Right cardiac atrium (tissue), 5 donors: ENCODE measurements at regions not wholly inside any gene's neighbourhood (a gene's known extent, or its start where the extent isn't known, plus 50 kb on each side); places are given as distances from the start of the nearest gene placed in this dataset.
"Not testable (repeated sequence)": the region's sequence is repeated elsewhere in the genome, so short reads cannot be mapped to it uniquely, and the experiment has no call there.

ENCODE experiments used
- ATAC-seq, 2 donors: fragments of 200-7000 bp; cut with Tn5 transposase; one replicate each; pipeline versions ENCODE4 v1.8.0 to v1.9.1; 2020; ENCODE audit warnings: moderate library complexity in 2 of 2, mild to moderate bottlenecking in 1 of 2
- DNase-seq, 3 donors: peaks; one replicate each; pipeline ENCODE4 v3.0.0-alpha.2; 2020
- H3K27ac ChIP-seq: one replicate; pipeline ENCODE4 v1.5.1; 2013; ENCODE audit warnings: mild to moderate bottlenecking, low read length, control low read depth, moderate library complexity
- H3K27me3 ChIP-seq: one replicate; pipeline ENCODE4 v1.6.1; 2013; ENCODE audit not compliant: control insufficient read depth, insufficient read depth
- H3K4me1 ChIP-seq: one replicate; pipeline ENCODE4 v1.6.1; 2013; ENCODE audit warnings: low read length; ENCODE audit not compliant: control insufficient read depth, insufficient read depth
- H3K4me3 ChIP-seq: one replicate; pipeline ENCODE4 v1.5.1; 2013; ENCODE audit warnings: low read length, control low read depth
- H3K9me3 ChIP-seq: one replicate; pipeline ENCODE4 v1.6.1; 2013; ENCODE audit warnings: low read length; ENCODE audit not compliant: control insufficient read depth
- WGBS: extraction: QIAGEN DNeasy Blood & Tissue Kit; methylation state at CpG from one replicate; pipeline ENCODE4 v1.1.7; 2013; 5-methylcytosine and 5-hydroxymethylcytosine counted together
- intact Hi-C, 4 donors: fragments of 100-400 bp; cut with DNase I; formaldehyde crosslinking; loops; one replicate each; pipeline versions ENCODE4 v1.11.0 to v1.14.0; 2022 to 2023
- donor health status: healthy with polysubstance abuse.
- donor health status: DM: no; HTN: yes; CAD: no.
- donor health status: DM: no; HTN: no; CAD: no.
- donor health status: DM: no; HTN: yes; CAD: no; lungs with severe emphysema.
- donor health status: DM: yes; HTN: yes; CAD: no.

DNA sequence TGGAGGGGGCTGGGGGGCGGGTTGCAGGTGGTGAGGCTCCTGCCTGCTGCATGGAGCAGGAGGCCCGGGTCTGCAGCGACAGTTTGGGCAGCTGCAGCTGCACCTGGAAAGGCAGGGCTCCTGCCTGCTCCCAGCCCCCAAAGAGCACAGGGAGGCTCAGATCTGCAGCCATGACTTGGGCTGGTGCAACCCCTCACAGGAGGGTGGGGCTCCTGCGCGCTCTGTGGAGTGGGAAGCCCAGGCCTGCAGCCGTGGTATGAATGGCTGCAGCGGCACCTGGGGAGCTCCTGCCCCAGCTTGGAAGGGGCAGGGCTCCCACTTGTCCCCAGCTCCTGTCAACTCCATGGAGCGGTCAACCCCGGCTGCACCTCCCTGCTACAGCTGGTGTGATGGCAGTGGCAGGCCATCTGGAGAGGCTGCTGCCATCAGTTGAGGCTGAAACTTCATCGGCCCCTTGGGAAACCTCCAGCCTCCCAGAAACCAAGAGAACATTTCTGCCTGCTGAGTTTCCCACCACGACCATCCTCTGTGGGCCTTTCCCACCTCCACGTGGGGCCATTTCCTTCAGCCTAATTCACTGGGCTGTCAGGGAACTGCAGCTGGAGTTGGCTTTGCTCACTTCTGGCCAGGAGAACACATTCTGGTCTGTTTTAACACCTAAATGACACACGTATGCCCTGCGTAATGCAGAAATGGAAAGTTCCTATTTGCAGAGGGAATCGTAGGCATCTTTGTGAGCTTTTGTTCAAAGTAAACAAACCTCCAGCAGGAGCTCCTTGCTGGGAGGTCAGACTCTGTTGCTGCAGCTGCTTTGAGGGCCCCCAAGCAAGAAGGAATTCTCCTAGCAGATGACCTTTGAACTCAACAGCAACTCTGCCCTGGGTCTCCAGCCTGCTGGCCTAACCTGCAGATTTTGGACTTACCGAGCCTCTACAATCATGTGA, 429.0 kb downstream of the PREX1 start:
- intact Hi-C loops = no loop called here
- H3K9me3 ChIP-seq = no peaks in the 10 kb centered on the region
- no peak for ATAC-seq
- no peaks in the 10 kb centered on the region for H3K27me3 ChIP-seq
- no peaks in the 10 kb centered on the region for H3K4me1 ChIP-seq
- H3K4me3 ChIP-seq = no peak overlapping the region
- 80% methylated on average over 16 of the region's 16 CpGs for WGBS
- no peak for DNase-seq
- H3K27ac ChIP-seq = no peak overlapping the region

DNA sequence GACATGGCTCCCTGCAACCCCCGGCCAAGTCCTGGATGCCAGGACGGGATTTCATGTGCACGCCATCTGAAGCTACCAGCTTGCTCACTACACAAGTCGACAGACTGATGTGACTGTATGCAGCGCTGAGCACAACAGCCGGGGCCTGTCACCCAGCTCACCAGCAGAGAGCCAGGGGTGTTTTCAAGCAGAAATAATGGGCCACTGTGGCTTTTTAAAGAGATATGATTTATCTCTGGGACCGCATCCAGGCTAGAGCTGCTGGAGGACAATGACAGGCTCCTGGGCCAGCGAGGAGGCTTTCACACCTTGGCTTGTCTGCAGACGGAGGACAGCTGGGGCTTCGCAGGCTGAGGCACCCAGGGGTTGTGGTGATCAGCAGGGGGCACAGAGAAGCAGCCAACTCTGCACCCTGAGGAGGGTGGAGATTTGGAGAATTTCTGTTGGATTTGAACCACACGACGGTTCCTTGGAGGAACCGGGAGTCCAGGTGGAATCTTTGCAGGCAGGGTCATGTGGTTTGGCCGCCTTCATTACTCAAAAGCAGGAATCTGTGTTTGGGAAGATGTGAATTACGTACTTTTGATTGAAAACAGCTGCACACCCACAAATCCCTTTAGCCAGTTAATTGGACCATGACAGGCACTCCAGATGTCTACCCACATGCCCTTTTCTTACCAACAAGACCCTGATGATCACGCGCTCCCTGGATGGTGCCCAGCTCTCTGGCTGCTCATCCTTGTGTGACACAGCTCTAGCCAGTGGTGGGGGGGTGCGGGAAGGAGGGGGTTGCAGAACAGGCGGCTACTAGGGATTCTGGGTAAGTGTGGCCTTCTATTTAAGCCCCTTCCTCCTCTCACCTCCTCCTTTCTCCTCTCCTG, 430.6 kb downstream of the PREX1 start:
- H3K4me1 ChIP-seq, H3K27me3 ChIP-seq, H3K27ac ChIP-seq, H3K4me3 ChIP-seq, intact Hi-C loops, H3K9me3 ChIP-seq: not testable (repeated sequence)
- ATAC-seq (peak; percentile 53 to 62), DNase-seq (peak in 2 of 3 donors; percentile 69 to 70)
- 41% methylated on average over 19 of the region's 19 CpGs for WGBS

DNA sequence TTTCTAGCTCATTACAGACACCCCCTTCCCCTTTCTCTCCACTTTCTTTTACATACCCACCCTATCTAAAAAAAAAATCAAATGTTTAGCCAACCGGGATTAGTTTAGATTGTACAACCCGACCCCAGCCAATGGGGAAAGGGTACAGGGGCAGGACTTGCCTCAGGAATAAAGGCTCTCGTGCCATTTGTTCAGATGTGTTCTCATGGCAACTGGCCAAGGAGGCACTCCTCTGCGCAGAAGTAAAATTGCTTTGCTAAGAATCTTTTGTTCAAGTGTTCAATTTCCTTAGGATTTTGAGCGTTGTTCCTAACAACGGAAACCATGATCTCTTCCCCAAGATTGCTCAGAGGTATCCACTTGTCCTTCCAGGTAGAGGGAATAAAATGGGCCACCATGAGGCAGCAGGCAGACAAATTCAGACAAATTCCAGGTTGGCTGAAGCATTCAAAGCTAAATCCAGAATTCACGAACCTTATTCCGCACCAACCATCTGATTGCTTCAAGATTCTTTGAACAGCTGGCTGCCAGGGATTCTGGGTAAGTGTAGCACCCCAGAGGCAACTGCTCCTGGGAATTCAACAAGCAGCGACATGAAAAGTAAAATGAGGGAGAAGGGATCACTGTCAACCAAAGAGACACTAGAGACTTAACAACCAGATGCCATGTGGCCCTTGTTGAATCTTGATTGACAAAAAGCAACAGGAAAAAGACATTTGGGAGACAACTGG, 431.8 kb downstream of the PREX1 start:
- Histone ChIP-seq H3K9me3 (no peaks in the 10 kb centered on the region), H3K27me3 (no peaks in the 10 kb centered on the region), H3K4me3 (no peak overlapping the region), H3K27ac (no peak overlapping the region), H3K4me1 (no peaks in the 10 kb centered on the region)
- intact Hi-C loops = no loop called here
- ATAC-seq (no peak), DNase-seq (no peak)
- WGBS = 69% methylated on average over 9 of the region's 9 CpGs

DNA sequence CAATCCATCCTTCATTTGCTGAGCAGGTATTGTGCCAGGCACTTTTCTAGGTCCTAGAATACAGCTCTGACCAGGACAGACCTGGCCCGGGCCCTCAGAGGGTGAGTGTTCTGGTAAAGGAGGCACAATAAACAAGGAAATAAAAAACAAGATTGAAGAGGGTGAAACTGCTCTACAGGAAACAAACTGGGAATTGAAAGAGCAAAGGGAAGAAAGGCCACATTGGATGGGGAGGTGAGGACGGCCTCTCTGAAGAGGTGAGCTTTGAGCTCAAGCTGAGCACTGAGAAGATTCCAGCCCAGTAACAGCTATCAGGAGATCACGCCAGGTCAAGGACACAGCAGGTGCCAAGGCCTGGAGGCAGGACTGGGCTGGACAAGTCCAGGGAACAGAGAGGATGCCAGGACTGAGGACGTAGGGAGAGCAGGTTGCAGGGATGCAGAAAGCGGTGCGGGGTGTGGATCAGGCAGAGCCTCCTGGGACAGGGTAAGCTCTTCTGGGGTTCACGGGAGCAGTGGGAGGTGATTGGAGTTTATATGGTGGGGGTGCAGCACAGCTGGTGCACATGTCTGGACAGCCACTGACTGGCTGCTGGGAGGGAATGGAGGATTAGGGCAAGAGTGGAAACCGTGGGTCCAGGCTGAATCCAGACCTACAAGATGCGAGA, 433.3 kb downstream of the PREX1 start:
- DNase-seq (no peak), ATAC-seq (no peak)
- intact Hi-C loops = no loop called here
- Histone ChIP-seq H3K27me3 (no peaks in the 10 kb centered on the region), H3K9me3 (no peaks in the 10 kb centered on the region), H3K27ac (no peak overlapping the region), H3K4me3 (no peak overlapping the region), H3K4me1 (no peaks in the 10 kb centered on the region)
- WGBS = 93% methylated on average over 9 of the region's 9 CpGs

DNA sequence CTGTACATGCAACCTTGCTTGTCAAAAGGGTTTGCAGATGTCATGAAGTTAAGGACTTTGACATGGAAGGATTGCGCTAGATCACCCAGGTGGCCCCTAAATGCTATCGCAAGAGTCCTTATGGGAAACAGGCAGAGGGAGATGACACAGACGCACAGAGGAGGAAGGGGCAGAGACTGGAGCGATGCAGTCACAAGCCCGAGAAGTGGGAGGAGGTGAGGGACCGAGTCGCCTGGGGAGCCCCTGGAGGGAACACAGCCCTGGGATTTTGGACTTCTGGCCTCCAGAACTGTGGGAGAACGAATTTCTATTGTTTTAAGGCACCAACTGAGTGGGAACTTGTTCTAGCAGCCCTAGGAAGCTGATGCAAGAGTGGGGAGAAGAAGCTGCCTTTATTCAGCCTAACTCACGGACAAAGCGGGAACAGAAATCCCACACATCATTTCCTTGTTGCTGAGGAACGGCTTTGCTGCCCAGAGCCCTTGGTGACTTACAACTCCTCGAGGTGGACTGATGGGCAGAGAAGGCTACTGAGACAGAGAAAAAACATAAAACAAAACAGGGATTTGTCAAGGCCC, 434.0 kb downstream of the PREX1 start:
- H3K4me3 ChIP-seq = no peak overlapping the region
- H3K4me1 ChIP-seq = no peaks in the 10 kb centered on the region
- no peaks in the 10 kb centered on the region for H3K9me3 ChIP-seq
- no peaks in the 10 kb centered on the region for H3K27me3 ChIP-seq
- WGBS = 91% methylated on average over 12 of the region's 12 CpGs
- no peak for DNase-seq
- intact Hi-C loops = no loop called here
- no peak for ATAC-seq
- no peak overlapping the region for H3K27ac ChIP-seq

DNA sequence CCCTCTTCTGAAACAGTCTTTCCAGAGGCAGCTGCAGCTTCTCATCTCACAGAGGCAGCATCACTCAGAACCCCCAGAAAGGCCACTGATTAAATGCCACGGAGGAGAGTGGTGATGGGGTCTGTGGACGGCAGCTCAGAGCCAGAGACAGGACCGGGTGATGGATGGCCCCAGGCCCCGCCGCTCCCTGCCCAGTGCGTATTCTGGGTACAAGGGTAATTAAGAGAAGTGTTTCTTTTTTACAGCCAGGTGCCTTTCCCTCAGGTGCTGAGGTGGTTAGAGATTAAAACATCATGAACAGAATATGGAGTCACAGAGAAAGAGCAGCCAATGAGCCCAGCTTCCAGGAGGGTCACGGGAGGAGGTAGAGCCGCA, 434.5 kb downstream of the PREX1 start:
- no peak for DNase-seq
- Histone ChIP-seq H3K4me3 (no peak overlapping the region), H3K27me3 (no peaks in the 10 kb centered on the region), H3K4me1 (no peaks in the 10 kb centered on the region), H3K9me3 (no peaks in the 10 kb centered on the region), H3K27ac (no peak overlapping the region)
- ATAC-seq = no peak
- 92% methylated on average over 8 of the region's 8 CpGs for WGBS
- intact Hi-C loops = no loop called here

DNA sequence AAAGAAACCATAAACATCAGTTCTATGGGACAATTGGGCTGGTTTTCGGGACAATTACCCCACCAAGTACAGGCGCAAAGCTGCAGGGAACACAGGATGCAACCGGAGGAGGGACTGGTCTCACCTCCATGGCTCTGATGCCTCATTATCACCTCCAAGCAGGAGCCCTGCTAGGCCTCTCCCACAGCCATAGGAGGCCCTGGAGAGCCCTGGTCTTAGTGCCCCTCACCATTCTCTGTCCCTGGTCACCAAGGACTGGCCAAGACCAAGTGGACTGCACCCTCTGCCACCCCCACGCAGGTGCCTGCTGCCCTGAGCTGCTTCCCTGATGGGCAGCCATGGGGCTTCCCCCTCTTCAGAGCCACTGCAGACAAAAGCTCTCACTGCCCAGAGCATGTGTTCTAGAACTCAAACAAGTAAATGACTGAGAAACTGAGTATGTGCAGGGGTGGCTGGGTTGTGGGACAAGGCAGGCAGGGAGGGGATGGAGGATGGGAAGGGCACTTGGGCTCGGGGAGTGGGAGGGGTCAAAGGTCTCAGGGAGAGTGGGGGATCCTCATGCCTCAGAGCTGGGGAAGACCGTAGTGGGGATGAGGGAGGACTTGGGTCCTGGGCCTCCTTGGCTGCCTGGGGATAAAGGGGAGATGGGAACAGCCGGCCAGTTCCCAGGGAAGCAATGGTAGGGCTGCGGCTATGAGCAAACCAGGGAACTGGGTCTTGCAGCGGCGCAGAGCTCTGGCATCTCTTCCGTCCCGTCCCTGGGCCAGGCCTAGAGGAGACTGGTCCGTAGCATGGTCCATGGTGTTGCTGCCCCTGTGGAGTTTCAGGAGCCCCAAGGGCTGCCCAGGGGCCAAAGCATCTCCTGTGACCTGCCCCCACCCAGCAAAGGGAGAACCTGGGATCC, 435.1 kb downstream of the PREX1 start:
- WGBS = 95% methylated on average over 13 of the region's 13 CpGs
- H3K27me3 ChIP-seq = no peaks in the 10 kb centered on the region
- no peak for ATAC-seq
- H3K4me3 ChIP-seq = no peak overlapping the region
- intact Hi-C loops = no loop called here
- DNase-seq = no peak
- no peaks in the 10 kb centered on the region for H3K4me1 ChIP-seq
- H3K27ac ChIP-seq = no peak overlapping the region
- no peaks in the 10 kb centered on the region for H3K9me3 ChIP-seq

DNA sequence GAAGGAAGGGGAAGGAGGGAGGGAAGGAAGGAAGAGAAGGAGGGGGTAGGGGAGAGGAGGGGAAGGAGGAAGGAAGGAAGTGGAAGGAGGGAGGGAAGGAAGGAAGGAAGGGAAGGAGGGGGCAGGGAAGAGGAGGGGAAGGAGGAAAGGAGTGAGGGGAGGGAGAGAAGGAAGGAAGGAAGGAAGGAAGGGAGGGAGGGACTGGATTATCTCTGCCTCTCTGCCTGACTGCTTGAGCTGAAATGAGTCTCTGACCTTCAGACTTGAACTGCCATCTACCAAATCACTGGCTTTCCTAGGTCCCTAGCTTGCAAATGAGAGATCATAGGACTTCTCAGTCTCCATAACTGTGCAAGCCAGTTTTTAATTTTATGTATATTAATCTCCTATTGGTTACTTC, 436.8 kb downstream of the PREX1 start:
- ATAC-seq (no peak), DNase-seq (no peak)
- H3K9me3 ChIP-seq = no peaks in the 10 kb centered on the region
- H3K4me3 ChIP-seq = no peak overlapping the region
- no peaks in the 10 kb centered on the region for H3K27me3 ChIP-seq
- no peaks in the 10 kb centered on the region for H3K4me1 ChIP-seq
- H3K27ac ChIP-seq = no peak overlapping the region
- intact Hi-C loops = no loop called here

DNA sequence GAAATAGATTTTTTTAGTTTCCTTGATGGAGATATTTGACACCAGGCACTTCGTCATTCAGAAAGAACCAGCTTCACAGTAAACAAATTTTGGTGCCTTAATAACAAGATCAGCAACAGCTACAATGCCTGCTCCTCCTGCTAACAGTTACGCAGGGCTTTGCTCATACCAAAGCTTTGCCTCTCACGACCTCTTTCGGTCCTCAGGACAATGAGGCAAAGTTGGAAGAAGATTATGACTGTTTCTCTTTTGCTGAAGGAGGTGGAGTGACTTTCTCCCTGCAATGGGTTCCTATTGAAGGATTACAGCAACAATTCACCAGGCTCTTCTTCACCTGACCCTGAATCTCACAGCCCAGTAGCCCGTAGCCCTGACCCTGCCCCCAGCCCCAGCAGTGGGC, 440.1 kb downstream of the PREX1 start:
- Histone ChIP-seq H3K4me3 (no peak overlapping the region), H3K9me3 (no peaks in the 10 kb centered on the region), H3K27ac (no peak overlapping the region), H3K4me1 (no peaks in the 10 kb centered on the region), H3K27me3 (no peaks in the 10 kb centered on the region)
- intact Hi-C loops = no loop called here
- DNase-seq (no peak), ATAC-seq (no peak)
- 73% methylated on average over 5 of the region's 5 CpGs for WGBS

DNA sequence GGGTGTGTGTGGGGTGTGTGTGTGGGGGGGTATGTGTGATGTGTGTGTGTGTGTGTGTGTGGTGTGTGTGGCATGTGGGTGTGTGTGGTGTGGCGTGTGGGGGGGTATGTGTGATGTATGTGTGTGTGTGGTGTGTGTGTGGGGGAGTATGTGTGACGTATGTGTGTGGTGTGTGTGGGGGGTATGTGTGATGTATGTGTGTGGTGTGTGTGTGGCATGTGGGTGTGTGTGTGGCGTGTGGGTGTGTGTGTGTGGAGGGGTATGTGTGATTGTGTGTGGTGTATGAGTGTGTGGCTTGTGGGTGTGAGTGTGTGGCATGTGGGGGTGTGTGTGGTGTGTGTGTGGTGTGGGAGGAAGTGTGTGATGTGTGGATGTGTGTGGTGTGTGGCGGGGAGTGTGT, 442.3 kb downstream of the PREX1 start:
- no peak overlapping the region for H3K4me3 ChIP-seq
- no peak for ATAC-seq
- no peak overlapping the region for H3K27ac ChIP-seq
- H3K27me3 ChIP-seq = no peaks in the 10 kb centered on the region
- intact Hi-C loops = no loop called here
- H3K4me1 ChIP-seq = no peaks in the 10 kb centered on the region
- no peak for DNase-seq
- 92% methylated on average over 4 of the region's 4 CpGs for WGBS
- H3K9me3 ChIP-seq = no peaks in the 10 kb centered on the region
